GM21576 (cell line): ENCODE measurements at regions not wholly inside any gene's neighbourhood (a gene's known extent, or its start where the extent isn't known, plus 50 kb on each side); places are given as distances from the start of the nearest gene placed in this dataset.
"Not testable (repeated sequence)": the region's sequence is repeated elsewhere in the genome, so short reads cannot be mapped to it uniquely, and the experiment has no call there.

Experiments
- ATAC-seq: cut with Tn5 transposase; IDR thresholded peaks from one replicate; pipeline ENCODE4 v1.9.1; 2021; ENCODE audit warnings: mild to moderate bottlenecking, moderate library complexity; ENCODE audit not compliant: unreplicated experiment

GRCh38 chrX:108892501-108892900 lies 156.1 kb upstream of the IRS4 start:
- no peak for ATAC-seq

GRCh38 chrX:108875548-108875947 lies 139.2 kb upstream of the IRS4 start:
- ATAC-seq, result no peak

- ATAC-seq, result not testable (repeated sequence)
Observed at GRCh38 chrX:108843039-108843438, 106.7 kb upstream of the IRS4 start.

- ATAC-seq, result no peak
Observed at GRCh38 chrX:108833993-108834392, 97.6 kb upstream of the IRS4 start.

GRCh38 chrX:108811891-108812290 lies 75.5 kb upstream of the IRS4 start:
- no peak for ATAC-seq

- no peak for ATAC-seq
Observed at GRCh38 chrX:108795240-108795639, 58.9 kb upstream of the IRS4 start.
